Mesodermal cell (in vitro differentiated cells): ENCODE measurements at regions not wholly inside any gene's neighbourhood (a gene's known extent, or its start where the extent isn't known, plus 50 kb on each side); places are given as distances from the start of the nearest gene placed in this dataset.

Source experiments
- H3K27ac ChIP-seq: 2 replicates; pipeline ENCODE4 v1.7.0; 2013; ENCODE audit warnings: mild to moderate bottlenecking, low read depth, low read length, moderate library complexity; ENCODE audit not compliant: severe bottlenecking
- H3K36me3 ChIP-seq: 2 replicates; pipeline ENCODE4 v1.7.1; 2013; ENCODE audit warnings: mild to moderate bottlenecking, low read length, moderate library complexity; ENCODE audit not compliant: control insufficient read depth, insufficient read depth
- H3K4me1 ChIP-seq: one replicate; pipeline ENCODE4 v1.7.1; 2013; ENCODE audit warnings: mild to moderate bottlenecking, low read length; ENCODE audit not compliant: insufficient read depth, control insufficient read depth, poor library complexity, severe bottlenecking
- H3K4me3 ChIP-seq: 2 replicates; pipeline ENCODE4 v1.7.0; 2013; ENCODE audit warnings: low read length, control low read depth, mild to moderate bottlenecking; ENCODE audit not compliant: insufficient read depth, poor library complexity, severe bottlenecking; ENCODE audit errors: extremely low read depth
- H3K9me3 ChIP-seq: 2 replicates; pipeline ENCODE4 v1.7.1; 2013; ENCODE audit warnings: mild to moderate bottlenecking, low read length, moderate library complexity; ENCODE audit not compliant: control insufficient read depth
- WGBS, 2 experiments: methylation state at CpG; one replicate each; pipeline ENCODE4 v1.1.5; 2013; ENCODE audit warnings: missing lambda C conversion rate in 2 of 2; ENCODE audit not compliant: insufficient coverage in 2 of 2; 5-methylcytosine and 5-hydroxymethylcytosine counted together

GRCh38 chr15:61390138-61390537 is 161.0 kb upstream of the RORA start:
- H3K4me3 ChIP-seq = no peak overlapping the region
- no peaks in the 10 kb centered on the region for H3K36me3 ChIP-seq
- no peaks in the 10 kb centered on the region for H3K9me3 ChIP-seq
- H3K27ac ChIP-seq = no peak overlapping the region
- no peaks in the 10 kb centered on the region for H3K4me1 ChIP-seq

- Histone ChIP-seq H3K27ac (no peak overlapping the region), H3K9me3 (no peaks in the 10 kb centered on the region), H3K4me3 (no peak overlapping the region), H3K36me3 (no peaks in the 10 kb centered on the region), H3K4me1 (no peaks in the 10 kb centered on the region)
- 85 to 88% methylated on average over 5 of the region's 6 CpGs for WGBS, 2 experiments
Measured at GRCh38 chr15:61389334-61390028, 160.4 kb upstream of the RORA start.

- peaks cover 4% of the 10 kb centered on the region for H3K4me1 ChIP-seq
- no peaks in the 10 kb centered on the region for H3K9me3 ChIP-seq
Measured at GRCh38 chr15:61387675-61388074, 158.6 kb upstream of the RORA start.

GRCh38 chr15:61383421-61383820 is 154.3 kb upstream of the RORA start:
- WGBS, 2 experiments = 80% methylated on average over 2 of the region's 2 CpGs; no CpG with 5 or more reads in 1 of the 2 experiments
- H3K27ac ChIP-seq = no peak overlapping the region

More at GRCh38 chr15:61387675-61388074, 158.6 kb upstream of the RORA start:
- H3K36me3 ChIP-seq = no peaks in the 10 kb centered on the region
- no peak overlapping the region for H3K27ac ChIP-seq
- H3K4me3 ChIP-seq = no peak overlapping the region

GRCh38 chr15:61382927-61383326 is 153.8 kb upstream of the RORA start:
- no peaks in the 10 kb centered on the region for H3K9me3 ChIP-seq
- peaks cover 4% of the 10 kb centered on the region for H3K4me1 ChIP-seq
- H3K4me3 ChIP-seq = no peak overlapping the region
- H3K27ac ChIP-seq = no peak overlapping the region
- H3K36me3 ChIP-seq = no peaks in the 10 kb centered on the region
- whole genome bisulfite sequencing, 2 experiments = no CpG with 5 or more reads among the region's 1 CpG

More at GRCh38 chr15:61383421-61383820, 154.3 kb upstream of the RORA start:
- Histone ChIP-seq H3K36me3 (no peaks in the 10 kb centered on the region), H3K4me1 (peaks cover 4% of the 10 kb centered on the region), H3K9me3 (no peaks in the 10 kb centered on the region), H3K4me3 (no peak overlapping the region)

- H3K36me3 ChIP-seq = no peaks in the 10 kb centered on the region
- H3K27ac ChIP-seq = no peak overlapping the region
- H3K4me1 ChIP-seq = peaks cover 4% of the 10 kb centered on the region
- no peak overlapping the region for H3K4me3 ChIP-seq
- 79 to 100% methylated on average over 2 of the region's 3 CpGs for WGBS, 2 experiments
- no peaks in the 10 kb centered on the region for H3K9me3 ChIP-seq
Measured at GRCh38 chr15:61381501-61381900, 152.4 kb upstream of the RORA start.

- WGBS, 2 experiments = 87% methylated on average over 2 of the region's 2 CpGs; no CpG with 5 or more reads in 1 of the 2 experiments
- Histone ChIP-seq H3K36me3 (no peaks in the 10 kb centered on the region), H3K9me3 (no peaks in the 10 kb centered on the region), H3K4me3 (no peak overlapping the region), H3K4me1 (peaks cover 4% of the 10 kb centered on the region), H3K27ac (no peak overlapping the region)
Measured at GRCh38 chr15:61380270-61380669, 151.2 kb upstream of the RORA start.

GRCh38 chr15:61379005-61379404 is 149.9 kb upstream of the RORA start:
- 95 to 100% methylated on average over 1 of the region's 1 CpG for WGBS, 2 experiments
- Histone ChIP-seq H3K4me1 (peaks cover 4% of the 10 kb centered on the region), H3K36me3 (no peaks in the 10 kb centered on the region), H3K4me3 (no peak overlapping the region), H3K9me3 (no peaks in the 10 kb centered on the region), H3K27ac (no peak overlapping the region)

GRCh38 chr15:61376961-61377360 is 147.9 kb upstream of the RORA start:
- Histone ChIP-seq H3K36me3 (no peaks in the 10 kb centered on the region), H3K4me1 (no peaks in the 10 kb centered on the region), H3K27ac (no peak overlapping the region), H3K9me3 (no peaks in the 10 kb centered on the region), H3K4me3 (no peak overlapping the region)
- WGBS, 2 experiments = 92 to 100% methylated on average over 1 to 2 of the region's 2 CpGs

GRCh38 chr15:61376516-61376915 is 147.4 kb upstream of the RORA start:
- H3K4me3 ChIP-seq = no peak overlapping the region
- H3K36me3 ChIP-seq = no peaks in the 10 kb centered on the region
- no peaks in the 10 kb centered on the region for H3K9me3 ChIP-seq
- 80 to 90% methylated on average over 1 to 2 of the region's 3 CpGs for WGBS, 2 experiments
- no peak overlapping the region for H3K27ac ChIP-seq
- no peaks in the 10 kb centered on the region for H3K4me1 ChIP-seq

GRCh38 chr15:61374848-61375247 is 145.7 kb upstream of the RORA start:
- H3K4me1 ChIP-seq = no peaks in the 10 kb centered on the region
- H3K27ac ChIP-seq = no peak overlapping the region
- H3K9me3 ChIP-seq = no peaks in the 10 kb centered on the region
- H3K4me3 ChIP-seq = no peak overlapping the region
- H3K36me3 ChIP-seq = no peaks in the 10 kb centered on the region
- WGBS, 2 experiments = 66 to 84% methylated on average over 2 of the region's 2 CpGs
